ENCODE measurements at regions not wholly inside any gene's neighbourhood (a gene's known extent, or its start where the extent isn't known, plus 50 kb on each side); places are given as distances from the start of the nearest gene placed in this dataset.

- DNase-seq, result no peak
- Histone ChIP-seq H3K27me3 (no peaks in the 10 kb centered on the region), H3K36me3 (no peaks in the 10 kb centered on the region), H3K27ac (no peak overlapping the region), H3K4me3 (replicated peaks in 1 of 3) (no peak overlapping the region), H3K9me3 (no peaks in the 10 kb centered on the region), H3K4me1 (no peaks in the 10 kb centered on the region)
- 81 to 88% methylated on average over 1 of the region's 1 CpG for WGBS, 2 donors
- no peak for TF ChIP-seq POLR2A (IDR thresholded peaks at IDR 0.05)
- TF ChIP-seq CTCF (IDR thresholded peaks at IDR 0.05), result no peak
- intact Hi-C loops (cut with DNase I), result no loop called here
These were observed 143.8 kb downstream of the GPAT3 start for GRCh38 chr4:83679692-83680091.

- WGBS, 2 donors, result 66 to 78% methylated on average over 3 of the region's 3 CpGs
- H3K4me3 ChIP-seq (replicated peaks in 1 of 3), result no peak overlapping the region
- no peak overlapping the region for H3K27ac ChIP-seq
These were observed 143.3 kb downstream of the GPAT3 start for GRCh38 chr4:83679254-83679653.

GRCh38 chr4:83677656-83678055, 141.7 kb downstream of the GPAT3 start:
- intact Hi-C loops (cut with DNase I), result no loop called here
- no peak for DNase-seq
- Histone ChIP-seq H3K4me1 (no peaks in the 10 kb centered on the region), H3K27me3 (no peaks in the 10 kb centered on the region), H3K4me3 (replicated peaks in 1 of 3) (no peak overlapping the region), H3K27ac (no peak overlapping the region), H3K36me3 (no peaks in the 10 kb centered on the region), H3K9me3 (no peaks in the 10 kb centered on the region)
- TF ChIP-seq CTCF (IDR thresholded peaks at IDR 0.05), result no peak
- no peak for TF ChIP-seq POLR2A (IDR thresholded peaks at IDR 0.05)
- WGBS, 2 donors, result 70 to 79% methylated on average over 3 of the region's 3 CpGs

More at GRCh38 chr4:83679254-83679653, 143.3 kb downstream of the GPAT3 start:
- no peak for TF ChIP-seq CTCF (IDR thresholded peaks at IDR 0.05)
- no peak for TF ChIP-seq POLR2A (IDR thresholded peaks at IDR 0.05)
- H3K4me1 ChIP-seq, result no peaks in the 10 kb centered on the region
- no peaks in the 10 kb centered on the region for H3K9me3 ChIP-seq
- H3K36me3 ChIP-seq, result no peaks in the 10 kb centered on the region
- H3K27me3 ChIP-seq, result no peaks in the 10 kb centered on the region
- intact Hi-C loops (cut with DNase I), result no loop called here
- no peak for DNase-seq

- TF ChIP-seq CTCF (IDR thresholded peaks at IDR 0.05) (no peak), POLR2A (IDR thresholded peaks at IDR 0.05) (no peak)
- Histone ChIP-seq H3K36me3 (no peaks in the 10 kb centered on the region), H3K27me3 (no peaks in the 10 kb centered on the region), H3K27ac (no peak overlapping the region), H3K4me3 (replicated peaks in 1 of 3) (no peak overlapping the region), H3K4me1 (no peaks in the 10 kb centered on the region), H3K9me3 (no peaks in the 10 kb centered on the region)
- 73 to 77% methylated on average over 5 of the region's 5 CpGs for WGBS, 2 donors
- no peak for DNase-seq
- intact Hi-C loops (cut with DNase I), result no loop called here
These were observed 128.8 kb downstream of the GPAT3 start for GRCh38 chr4:83664741-83665140.

- no peak overlapping the region for H3K27ac ChIP-seq
- no peaks in the 10 kb centered on the region for H3K36me3 ChIP-seq
- no peak for DNase-seq
- H3K9me3 ChIP-seq, result no peaks in the 10 kb centered on the region
- WGBS, 2 donors, result 84 to 96% methylated on average over 10 of the region's 10 CpGs
- peaks cover 0 to under 1% of the 10 kb centered on the region in 2 donors for H3K4me1 ChIP-seq
- H3K4me3 ChIP-seq (replicated peaks in 1 of 3), result no peak overlapping the region
- H3K27me3 ChIP-seq, result no peaks in the 10 kb centered on the region
- no peak for TF ChIP-seq CTCF (IDR thresholded peaks at IDR 0.05)
- no peak for TF ChIP-seq POLR2A (IDR thresholded peaks at IDR 0.05)
- intact Hi-C loops (cut with DNase I), result no loop called here
These were observed 128.2 kb downstream of the GPAT3 start for GRCh38 chr4:83664071-83664470.
